Type B pancreatic cell (in vitro differentiated cells): ENCODE measurements at regions not wholly inside any gene's neighbourhood (a gene's known extent, or its start where the extent isn't known, plus 50 kb on each side); places are given as distances from the start of the nearest gene placed in this dataset.

ENCODE experiments used
- DNase-seq: peaks from one replicate; pipeline ENCODE4 v3.0.0; 2021; ENCODE audit warnings: mixed read lengths; ENCODE audit not compliant: unreplicated experiment; ENCODE audit errors: extremely low spot score
- H3K27ac Mint-ChIP-seq: 2 replicates; pipeline ENCODE4 v1.8.0; 2021; ENCODE audit warnings: mild to moderate bottlenecking, mixed read lengths
- H3K27me3 Mint-ChIP-seq: 2 replicates; pipeline ENCODE4 v1.8.0; 2021; ENCODE audit warnings: mixed read lengths
- H3K36me3 Mint-ChIP-seq: 2 replicates; pipeline ENCODE4 v1.8.0; 2021; ENCODE audit warnings: mixed read lengths
- H3K4me1 Mint-ChIP-seq: one replicate; pipeline ENCODE4 v1.8.0; 2021; ENCODE audit warnings: mixed read lengths; ENCODE audit not compliant: unreplicated experiment
- H3K4me3 Mint-ChIP-seq: 2 replicates; pipeline ENCODE4 v1.8.0; 2021; ENCODE audit warnings: mild to moderate bottlenecking, mixed read lengths
- H3K9me3 Mint-ChIP-seq: 2 replicates; pipeline ENCODE4 v1.8.0; 2021; ENCODE audit warnings: mixed read lengths
- TF ChIP-seq, protein P1 (sequence below): fragments of 200-600 bp; sonication (generic); conservative IDR thresholded peaks from 2 replicates; pipeline ENCODE4 v1.5.0; 2021; ENCODE audit warnings: antibody characterized with exemption, mild to moderate bottlenecking

DNA sequence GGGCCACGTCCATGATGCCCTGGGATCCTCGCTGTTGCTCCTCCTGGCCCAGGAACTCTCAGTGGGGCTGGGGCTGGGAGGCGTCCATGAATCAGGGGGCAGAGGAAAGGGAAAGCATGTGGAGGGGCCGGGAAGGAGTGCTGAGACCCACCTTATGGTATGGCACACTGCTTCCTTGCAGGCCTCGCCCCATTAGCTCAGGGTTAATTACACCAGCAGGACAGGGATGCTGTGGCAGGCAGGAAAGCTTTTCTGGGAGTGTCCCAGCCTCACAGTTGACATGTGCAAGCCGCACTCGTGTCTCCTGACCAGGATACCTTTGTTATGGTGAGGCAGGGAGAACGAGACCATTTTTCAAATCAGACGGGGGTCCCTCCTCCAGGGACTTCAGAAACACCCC is 109.7 kb upstream of the PCBD1 start:
- peaks cover 4% of the 10 kb centered on the region for H3K9me3 Mint-ChIP-seq
- H3K4me3 Mint-ChIP-seq, result no peak overlapping the region
- no peak for DNase-seq
- H3K36me3 Mint-ChIP-seq, result no peaks in the 10 kb centered on the region
- H3K4me1 Mint-ChIP-seq, result no peaks in the 10 kb centered on the region
- TF ChIP-seq, protein P1, sequence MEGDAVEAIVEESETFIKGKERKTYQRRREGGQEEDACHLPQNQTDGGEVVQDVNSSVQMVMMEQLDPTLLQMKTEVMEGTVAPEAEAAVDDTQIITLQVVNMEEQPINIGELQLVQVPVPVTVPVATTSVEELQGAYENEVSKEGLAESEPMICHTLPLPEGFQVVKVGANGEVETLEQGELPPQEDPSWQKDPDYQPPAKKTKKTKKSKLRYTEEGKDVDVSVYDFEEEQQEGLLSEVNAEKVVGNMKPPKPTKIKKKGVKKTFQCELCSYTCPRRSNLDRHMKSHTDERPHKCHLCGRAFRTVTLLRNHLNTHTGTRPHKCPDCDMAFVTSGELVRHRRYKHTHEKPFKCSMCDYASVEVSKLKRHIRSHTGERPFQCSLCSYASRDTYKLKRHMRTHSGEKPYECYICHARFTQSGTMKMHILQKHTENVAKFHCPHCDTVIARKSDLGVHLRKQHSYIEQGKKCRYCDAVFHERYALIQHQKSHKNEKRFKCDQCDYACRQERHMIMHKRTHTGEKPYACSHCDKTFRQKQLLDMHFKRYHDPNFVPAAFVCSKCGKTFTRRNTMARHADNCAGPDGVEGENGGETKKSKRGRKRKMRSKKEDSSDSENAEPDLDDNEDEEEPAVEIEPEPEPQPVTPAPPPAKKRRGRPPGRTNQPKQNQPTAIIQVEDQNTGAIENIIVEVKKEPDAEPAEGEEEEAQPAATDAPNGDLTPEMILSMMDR, result no peak
- H3K27me3 Mint-ChIP-seq, result peaks cover 37% of the 10 kb centered on the region
- no peak overlapping the region for H3K27ac Mint-ChIP-seq

DNA sequence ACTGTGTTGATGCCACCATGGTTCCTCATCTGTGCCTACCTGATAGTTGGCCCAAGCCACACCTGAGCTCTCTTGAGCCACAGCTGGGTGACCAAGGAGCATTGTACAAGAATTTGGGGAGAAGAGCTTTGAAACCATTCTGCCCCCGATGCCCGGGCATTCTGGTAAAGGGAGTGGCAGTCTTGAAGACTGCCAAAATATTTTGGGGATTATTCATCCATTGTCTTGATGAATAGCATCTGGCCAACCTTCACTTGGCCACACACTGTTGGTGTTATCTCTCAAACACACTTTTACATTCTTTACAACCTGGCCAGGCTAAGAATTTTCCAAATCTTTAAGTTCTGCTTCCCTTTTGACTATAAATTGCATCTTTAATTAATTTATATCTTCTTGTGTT is 113.1 kb upstream of the PCBD1 start:
- H3K4me1 Mint-ChIP-seq, result peaks cover 2% of the 10 kb centered on the region
- TF ChIP-seq, protein P1, result no peak
- H3K27me3 Mint-ChIP-seq, result peaks cover 37% of the 10 kb centered on the region
- DNase-seq, result no peak
- no peak overlapping the region for H3K4me3 Mint-ChIP-seq
- no peak overlapping the region for H3K27ac Mint-ChIP-seq
- H3K36me3 Mint-ChIP-seq, result no peaks in the 10 kb centered on the region
- H3K9me3 Mint-ChIP-seq, result peaks cover 4% of the 10 kb centered on the region

DNA sequence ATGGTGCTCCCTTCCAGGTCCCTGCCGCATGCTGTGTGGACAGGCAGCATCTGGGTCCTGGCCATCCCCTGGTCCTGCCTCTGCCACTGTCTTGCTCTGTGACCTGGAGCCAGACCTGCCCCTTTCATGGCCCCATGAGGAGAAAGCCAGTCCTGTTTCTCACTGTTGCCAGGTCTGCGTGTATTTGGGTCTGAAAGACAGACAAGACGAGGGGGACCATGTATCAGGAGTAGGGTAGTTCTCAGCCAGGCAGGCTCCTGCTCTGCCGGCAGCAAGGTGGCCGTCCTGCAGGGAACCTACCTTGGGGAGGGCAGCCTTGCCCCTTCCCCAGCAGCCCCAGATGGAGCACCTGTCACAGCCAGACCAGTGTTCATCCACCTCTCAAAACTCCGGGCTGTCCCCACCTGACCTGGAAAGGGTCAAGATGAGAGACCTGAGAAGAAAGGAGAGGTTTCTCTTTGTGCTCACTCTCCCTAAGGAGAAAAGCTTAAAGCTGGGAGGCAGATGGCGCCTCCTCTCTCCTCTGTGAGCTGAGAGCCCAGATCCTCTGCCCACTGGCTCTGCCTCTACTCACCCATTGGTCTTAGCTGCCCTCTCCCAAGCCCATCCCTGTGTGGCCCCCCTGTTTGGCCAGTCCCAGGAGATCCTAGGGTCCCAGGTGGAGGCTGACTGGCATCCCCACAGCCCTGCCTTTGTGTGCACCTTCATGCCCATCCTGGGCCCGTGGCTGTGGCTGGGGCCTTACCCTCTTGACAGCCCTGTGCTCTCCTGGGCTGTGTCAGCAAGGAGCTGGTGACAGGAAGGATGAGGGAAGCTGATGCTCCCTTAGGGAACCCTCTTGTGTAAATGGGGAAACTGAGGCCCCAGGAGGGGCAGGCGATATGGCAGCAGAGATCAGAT is 116.1 kb upstream of the PCBD1 start:
- TF ChIP-seq, protein P1, result no peak
- H3K27me3 Mint-ChIP-seq, result peaks cover 43% of the 10 kb centered on the region
- no peak for DNase-seq
- peaks cover 4% of the 10 kb centered on the region for H3K9me3 Mint-ChIP-seq
- peaks cover 10% of the 10 kb centered on the region for H3K4me1 Mint-ChIP-seq
- H3K27ac Mint-ChIP-seq, result no peak overlapping the region
- H3K36me3 Mint-ChIP-seq, result no peaks in the 10 kb centered on the region
- no peak overlapping the region for H3K4me3 Mint-ChIP-seq

DNA sequence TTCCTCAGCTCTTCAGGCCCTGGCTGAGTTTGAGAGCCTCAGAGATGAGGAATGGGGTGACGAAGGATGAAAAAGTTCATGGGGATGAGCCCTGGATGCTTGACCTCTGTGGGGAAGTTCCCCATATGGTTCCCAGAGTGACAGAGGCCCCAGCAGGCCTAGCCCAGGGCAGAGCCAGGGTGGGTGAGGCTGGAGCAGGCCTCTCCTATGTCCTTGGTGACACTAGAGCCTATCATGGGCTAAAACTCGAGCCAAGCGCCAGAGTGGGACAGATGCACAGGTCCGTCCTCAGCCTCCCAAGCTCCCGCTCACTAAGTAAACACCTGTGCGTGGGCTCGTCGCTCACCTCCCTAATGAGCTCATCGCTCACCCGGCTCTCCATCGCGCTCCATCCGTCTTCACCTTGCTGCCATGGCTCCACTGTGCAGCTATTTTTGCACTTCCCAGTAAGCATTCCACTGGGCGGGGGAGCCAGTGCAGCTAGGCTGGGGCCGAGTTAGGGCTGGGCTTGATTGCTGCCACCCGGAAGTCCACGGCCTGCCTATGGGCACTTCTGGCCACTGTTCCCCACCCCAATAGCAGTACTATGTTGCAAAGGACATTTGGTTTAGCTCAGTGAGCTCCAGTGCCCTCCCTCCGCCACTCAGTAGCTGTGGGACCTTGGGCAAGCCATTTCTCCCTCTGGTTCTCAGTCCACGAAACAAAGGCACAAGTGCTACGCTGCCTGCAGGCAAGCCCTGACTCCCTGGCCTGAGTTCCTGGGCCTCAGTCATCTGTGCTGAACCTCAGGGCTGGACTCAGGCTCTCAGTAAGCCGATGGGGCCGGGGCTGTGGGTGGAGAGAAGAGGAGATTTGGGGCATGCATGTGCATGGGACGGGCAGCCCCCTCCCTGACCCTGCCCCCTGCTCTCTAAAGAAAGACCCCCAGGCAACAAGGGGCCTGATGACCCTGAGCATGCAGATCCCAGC is 117.3 kb upstream of the PCBD1 start:
- H3K36me3 Mint-ChIP-seq, result no peaks in the 10 kb centered on the region
- DNase-seq, result no peak

DNA sequence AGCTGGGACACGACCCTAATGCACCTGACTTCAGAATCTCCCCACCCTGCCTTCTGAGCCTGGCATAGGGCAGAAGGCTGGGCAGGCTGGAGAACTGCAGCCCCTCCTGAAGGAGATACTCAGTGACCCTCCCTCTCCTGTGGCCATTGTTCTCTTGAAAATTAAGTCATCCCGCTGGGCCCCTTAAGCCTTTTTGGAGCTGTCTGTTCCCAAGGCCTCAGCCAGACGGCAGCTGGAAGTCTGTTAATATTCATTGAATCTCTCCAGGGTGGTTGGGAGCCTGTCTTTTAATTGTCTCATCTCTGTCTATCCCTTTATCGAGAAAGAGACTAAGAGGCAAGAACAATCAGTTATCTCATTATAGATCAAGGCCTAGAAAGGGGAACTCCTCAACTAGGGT is 118.1 kb upstream of the PCBD1 start:
- Mint-ChIP-seq H3K36me3 (no peaks in the 10 kb centered on the region), H3K27me3 (peaks cover 38% of the 10 kb centered on the region), H3K4me3 (no peak overlapping the region), H3K27ac (no peak overlapping the region), H3K4me1 (peaks cover 11% of the 10 kb centered on the region), H3K9me3 (no peaks in the 10 kb centered on the region)
- no peak for DNase-seq
- TF ChIP-seq, protein P1, result no peak

More for the DNA sequence above, 117.3 kb upstream of the PCBD1 start:
- H3K27ac Mint-ChIP-seq, result no peak overlapping the region
- peaks cover 40% of the 10 kb centered on the region for H3K27me3 Mint-ChIP-seq
- TF ChIP-seq, protein P1, result no peak
- peaks cover 2% of the 10 kb centered on the region for H3K9me3 Mint-ChIP-seq
- H3K4me1 Mint-ChIP-seq, result peaks cover 11% of the 10 kb centered on the region
- H3K4me3 Mint-ChIP-seq, result no peak overlapping the region
